HG03066 (cell line): ENCODE measurements at regions not wholly inside any gene's neighbourhood (a gene's known extent, or its start where the extent isn't known, plus 50 kb on each side); places are given as distances from the start of the nearest gene placed in this dataset.
"Not testable (repeated sequence)": the region's sequence is repeated elsewhere in the genome, so short reads cannot be mapped to it uniquely, and the experiment has no call there.

ENCODE experiments used
- ATAC-seq: cut with Tn5 transposase; IDR thresholded peaks from one replicate; pipeline ENCODE4 v1.9.1; 2021; ENCODE audit warnings: low read depth; ENCODE audit not compliant: unreplicated experiment

DNA sequence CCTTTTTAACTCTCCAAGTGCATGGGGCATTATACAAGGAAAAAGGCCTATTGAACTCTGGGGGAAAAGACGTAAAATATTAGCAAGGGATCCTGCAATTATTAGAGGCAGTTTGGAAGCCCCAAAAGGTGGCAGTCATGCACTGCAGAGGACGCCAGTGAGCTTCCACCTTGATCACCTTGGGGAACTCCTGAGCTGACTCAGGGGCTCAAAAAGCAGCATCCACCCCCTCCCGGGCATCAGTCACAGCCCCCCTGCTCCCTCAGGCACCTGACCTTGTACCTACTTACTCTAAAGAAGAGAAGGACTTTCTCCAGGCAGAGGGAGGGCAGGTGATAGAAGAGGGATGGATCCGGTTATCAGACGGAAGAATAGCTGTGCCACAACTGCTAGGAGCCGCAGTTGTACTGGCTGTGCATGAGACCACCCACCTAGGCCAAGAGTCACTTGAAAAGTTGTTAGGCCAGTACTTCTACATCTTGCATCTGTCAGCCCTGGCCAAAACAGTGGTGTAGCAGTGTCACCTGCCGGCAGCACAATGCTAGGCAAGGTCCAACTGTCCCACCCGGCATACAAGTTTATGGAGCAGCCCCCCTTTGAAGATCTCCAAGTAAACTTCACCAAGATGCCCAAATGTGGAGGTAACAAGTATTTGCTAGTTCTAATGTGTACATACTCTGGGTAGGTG, 601.6 kb downstream of the UQCRFS1 start:
- not testable (repeated sequence) for ATAC-seq

DNA sequence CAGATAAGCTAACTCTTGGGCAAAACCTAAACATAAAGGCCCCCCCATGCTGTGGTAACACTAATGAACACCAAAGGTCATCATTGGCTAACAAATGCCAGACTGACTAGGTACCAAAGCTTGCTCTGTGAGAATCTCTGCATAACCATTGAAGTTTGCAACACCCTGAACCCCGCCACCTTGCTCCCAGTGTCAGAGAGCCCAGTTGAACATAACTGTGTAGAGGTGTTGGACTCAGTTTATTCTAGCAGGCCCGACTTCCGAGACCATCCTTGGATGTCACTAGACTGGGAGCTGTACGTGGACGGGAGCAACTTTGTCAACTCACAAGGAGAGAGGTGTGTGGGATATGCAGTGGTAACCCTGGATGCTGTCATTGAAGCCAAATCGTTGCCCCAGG, 602.2 kb downstream of the UQCRFS1 start:
- no peak for ATAC-seq

DNA sequence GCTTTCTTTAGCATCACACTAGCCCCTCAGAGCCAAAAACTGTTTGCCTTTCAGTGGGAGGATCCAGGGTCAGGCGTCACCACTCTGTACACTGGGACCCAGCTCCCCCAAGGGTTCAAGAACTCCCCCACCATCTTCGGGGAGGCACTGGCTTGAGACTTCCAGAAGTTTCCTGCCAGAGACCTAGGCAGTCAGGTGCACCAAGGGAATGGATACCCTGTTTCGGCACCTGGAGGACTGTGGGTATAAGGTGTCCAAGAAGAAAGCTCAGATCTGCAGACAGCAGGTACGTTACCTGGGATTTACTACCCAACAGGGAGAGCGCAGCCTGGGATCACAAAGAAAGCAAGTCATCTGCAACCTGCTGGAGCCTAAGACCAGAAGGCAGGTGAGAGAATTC, 603.0 kb downstream of the UQCRFS1 start:
- no peak for ATAC-seq

DNA sequence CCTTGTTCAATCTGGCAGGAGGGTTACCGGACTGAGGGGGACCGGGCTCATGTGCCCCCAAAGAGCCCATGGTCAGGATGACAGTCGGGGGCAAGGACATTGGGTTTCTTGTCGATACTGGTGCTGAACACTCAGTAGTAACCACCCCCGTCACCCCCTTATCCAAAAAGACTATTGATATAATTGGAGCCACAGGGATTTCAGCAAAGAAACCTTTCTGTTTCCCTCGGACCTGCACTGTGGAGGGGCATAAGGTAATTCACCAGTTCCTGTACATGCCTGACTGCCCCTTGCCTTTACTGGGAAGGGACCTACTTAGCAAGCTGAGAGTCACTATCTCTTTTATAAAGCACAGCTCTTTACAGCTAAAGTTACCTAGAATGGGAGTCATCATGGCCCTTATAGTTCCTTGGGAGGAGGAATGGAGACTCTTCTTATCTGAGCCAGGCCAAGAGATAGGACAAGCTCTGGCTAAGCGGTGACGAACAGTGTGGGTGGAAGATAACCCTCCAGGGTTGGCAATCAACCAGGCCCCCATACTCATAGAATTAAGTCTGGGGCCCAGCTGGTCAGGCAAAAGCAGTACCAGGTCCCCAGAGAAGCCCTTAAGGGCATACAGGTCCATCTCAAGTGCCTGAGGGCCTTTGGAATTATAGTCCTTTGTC, 603.7 kb downstream of the UQCRFS1 start:
- no peak for ATAC-seq

DNA sequence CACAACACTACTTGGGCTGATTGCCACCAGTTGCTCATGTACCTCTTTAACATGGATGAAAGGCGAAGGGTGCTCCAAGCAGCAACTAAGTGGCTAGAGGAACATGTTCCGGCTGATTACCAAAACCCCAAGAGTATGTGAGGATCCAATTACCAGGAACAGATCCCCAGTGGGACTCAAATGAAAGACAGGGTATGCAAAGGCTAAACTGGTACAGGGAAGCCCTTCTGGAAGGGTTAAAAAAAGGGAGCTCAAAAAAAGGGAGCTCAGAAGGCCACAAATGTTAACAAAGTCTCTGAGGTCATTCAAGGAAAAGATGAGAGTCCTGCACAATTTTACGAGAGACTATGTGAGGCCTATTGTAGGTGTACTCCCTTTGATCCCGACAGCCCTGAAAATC, 604.7 kb downstream of the UQCRFS1 start:
- no peak for ATAC-seq

DNA sequence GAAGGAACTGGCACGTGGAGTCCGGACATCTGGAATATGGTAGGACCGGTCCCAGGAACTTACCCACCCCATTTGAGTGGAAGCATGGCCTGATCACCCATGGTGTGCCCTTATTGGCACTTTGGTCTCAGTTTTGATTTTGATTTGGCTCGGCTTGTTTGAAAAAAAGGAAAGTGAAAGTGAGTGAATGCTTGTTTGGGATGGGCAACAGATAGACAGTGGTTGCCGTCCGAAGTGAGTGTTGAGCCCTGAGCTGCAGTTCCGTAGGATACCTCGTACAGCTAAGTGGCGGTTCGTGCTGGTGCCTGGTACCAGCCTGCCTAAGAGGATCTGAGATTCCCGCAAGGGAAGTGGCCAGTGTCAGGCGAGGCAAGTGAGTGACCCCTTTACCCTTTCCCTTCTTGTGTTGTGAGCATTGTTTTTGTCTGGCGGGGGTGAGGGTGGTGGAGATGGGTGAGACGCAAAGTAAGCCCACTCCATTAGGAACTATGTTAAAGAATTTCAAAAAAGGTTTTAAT, 605.8 kb downstream of the UQCRFS1 start:
- ATAC-seq = no peak

DNA sequence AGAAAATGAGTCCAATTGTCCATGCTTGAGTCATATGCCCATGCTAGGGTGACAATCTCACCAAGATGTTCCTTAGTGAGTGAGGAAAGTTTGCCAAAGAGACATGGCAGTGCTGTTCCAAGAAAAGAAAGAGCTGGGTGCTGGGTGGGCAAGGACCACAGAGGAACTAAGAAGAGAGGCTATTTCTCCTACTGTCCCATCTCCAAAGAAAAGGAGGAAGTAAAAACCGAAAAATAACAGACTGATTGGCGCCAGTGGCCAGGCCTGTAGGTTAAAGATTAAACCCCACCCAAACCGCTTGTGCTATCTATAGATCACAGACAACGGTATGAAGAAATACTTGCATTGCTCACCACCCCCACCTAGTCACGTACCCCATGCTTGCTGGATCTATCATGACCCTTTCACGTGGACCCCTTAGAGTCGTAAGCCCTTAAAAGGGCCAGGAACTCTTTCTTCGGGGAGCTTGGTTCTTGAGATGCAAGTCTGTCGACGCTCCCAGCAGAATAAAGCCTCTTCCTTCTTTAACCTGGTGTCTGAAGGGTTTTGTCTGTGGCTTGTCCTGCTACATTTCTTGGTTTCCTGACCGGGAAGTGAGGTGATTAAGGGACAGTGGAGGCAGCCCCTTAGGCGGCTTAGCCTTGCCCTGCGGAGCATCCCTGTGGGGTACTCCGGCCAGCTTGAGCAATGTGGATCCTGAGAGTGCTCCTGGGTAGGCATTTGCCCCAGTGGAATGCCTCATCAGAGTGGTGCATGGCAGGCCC, 606.5 kb downstream of the UQCRFS1 start:
- no peak for ATAC-seq

DNA sequence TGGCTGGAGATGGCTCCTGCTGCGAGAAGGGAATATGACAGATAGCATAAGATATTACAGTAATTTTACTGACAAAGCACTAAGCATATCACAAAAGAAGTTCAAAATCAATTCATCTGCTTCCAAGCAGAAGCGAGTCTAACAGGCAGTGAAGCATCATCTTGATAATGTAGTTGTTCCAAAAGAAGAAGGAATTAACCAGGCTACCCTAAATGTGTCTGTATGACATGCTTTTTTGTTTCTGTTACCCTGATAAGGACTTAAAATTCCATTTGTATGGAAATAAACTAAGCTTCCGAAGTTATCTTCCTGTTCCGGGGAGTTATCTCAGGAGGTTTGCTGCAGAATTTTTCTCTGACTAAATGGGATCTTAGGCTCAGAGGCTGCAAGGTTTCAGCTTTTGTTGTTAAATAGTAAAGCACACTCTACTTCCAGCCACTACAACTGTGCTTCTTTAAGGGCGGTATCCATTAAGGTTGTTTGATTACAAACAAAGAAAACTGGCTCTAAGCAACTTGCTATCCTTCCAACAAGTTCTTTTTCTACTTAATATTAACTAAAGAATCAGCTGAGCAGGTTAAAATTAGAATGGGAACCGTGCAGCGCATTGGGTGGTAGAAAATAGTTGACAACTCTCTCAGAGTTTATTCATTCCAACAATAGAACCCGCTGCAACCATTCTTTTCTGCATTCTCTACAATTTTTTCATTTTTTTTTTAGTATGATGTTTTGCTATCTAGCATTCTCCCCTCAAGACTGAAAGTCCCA, 607.3 kb downstream of the UQCRFS1 start:
- ATAC-seq = no peak

DNA sequence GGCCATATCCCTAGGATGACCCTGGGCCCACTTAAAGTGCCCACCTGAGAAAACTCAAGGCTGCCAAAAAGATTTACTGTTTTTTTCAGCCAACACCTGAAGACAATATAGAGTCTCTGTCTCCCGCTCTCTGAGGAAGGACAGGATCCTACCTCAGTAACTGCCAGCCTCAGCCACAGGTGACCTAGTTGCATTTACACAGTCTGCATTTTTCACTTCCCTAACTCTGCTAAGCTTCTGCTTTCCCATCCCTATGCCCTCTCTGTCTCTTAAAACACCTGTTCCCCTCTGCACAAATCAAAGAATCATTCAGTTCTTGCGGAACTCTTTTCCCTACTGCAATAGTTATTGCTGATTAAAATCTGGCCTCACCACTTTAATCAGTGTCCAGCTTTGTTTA, 609.5 kb downstream of the UQCRFS1 start:
- ATAC-seq = no peak

DNA sequence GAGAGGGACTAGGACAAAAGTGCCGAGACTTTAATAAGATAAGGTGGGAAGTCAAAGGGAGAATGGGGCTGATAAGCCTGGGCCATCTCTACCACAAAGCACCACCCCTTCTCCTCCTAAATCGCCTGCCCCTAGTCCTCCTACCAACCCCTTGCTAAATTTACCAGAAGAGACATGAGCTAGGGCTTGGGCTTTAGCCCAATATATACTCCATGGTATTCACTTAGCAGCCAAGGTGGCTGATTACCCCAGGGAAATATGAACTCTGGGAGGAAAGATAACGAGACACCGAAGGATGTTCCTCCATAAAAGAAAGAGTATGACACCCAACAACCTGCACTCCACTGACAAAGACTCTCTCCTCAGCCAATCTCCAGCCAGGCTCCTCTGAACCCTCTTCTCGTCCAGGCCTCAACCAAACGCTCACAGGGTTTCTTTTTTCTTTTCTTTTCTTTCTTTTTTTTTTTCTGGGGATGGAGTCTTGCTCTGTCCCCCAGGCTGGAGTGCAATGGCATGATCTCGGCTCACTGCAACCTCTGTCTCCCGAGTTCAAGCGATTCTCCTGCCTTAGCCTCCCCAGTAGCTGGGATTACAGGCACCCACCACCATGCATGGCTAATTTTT, 610.2 kb downstream of the UQCRFS1 start:
- no peak for ATAC-seq

DNA sequence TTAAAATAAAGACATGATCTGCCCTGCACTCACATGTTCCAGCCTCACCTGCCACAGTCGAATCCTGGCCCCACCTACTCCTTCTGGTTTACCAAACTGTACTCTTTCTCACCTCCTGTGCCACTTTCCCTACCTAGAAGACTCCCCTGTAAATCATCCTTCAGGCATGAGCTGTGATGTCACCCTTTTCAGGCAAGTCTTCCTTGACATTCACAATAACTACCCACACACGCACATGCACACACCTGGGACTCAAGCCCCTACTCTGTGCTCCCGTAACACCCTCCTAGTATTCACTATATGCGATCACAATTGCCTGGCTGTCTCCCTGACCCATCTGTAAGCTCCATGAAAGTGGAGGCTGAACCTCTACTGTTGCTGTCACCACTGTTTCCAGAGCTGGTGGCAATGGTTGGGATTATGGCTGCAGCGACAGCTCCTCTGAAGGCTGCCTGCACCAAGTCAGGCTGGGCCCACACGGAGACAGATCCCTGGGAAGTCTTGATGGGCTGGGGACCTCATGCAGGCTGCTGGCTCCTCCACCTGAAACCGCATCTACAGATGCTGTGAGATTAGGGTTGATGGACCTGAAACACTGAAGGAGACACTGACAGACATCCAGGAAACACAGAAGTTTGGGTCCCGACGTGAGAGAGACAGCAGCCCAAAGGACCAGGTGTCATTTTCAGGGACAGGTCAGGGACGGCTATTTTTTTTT, 611.1 kb downstream of the UQCRFS1 start:
- ATAC-seq = no peak

DNA sequence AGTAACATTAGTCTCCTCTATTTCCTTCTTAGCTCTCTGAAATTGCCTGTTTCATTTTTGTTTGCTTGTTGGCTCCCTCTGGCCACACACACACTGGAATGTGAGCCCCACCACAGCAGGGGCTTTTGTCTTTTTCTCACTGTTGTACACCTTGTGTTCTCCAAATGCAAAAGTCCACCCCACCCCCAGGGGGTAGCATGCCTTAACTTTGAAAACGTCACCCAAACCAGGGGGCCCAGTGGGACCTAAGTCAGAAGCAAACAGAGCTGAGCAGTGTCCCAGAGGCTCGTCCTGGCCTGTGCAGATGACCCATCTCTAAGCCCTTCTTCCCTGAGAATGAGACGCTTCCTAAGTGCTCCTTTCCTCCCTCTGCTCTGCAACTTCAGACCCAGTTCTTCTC, 614.1 kb downstream of the UQCRFS1 start:
- no peak for ATAC-seq

DNA sequence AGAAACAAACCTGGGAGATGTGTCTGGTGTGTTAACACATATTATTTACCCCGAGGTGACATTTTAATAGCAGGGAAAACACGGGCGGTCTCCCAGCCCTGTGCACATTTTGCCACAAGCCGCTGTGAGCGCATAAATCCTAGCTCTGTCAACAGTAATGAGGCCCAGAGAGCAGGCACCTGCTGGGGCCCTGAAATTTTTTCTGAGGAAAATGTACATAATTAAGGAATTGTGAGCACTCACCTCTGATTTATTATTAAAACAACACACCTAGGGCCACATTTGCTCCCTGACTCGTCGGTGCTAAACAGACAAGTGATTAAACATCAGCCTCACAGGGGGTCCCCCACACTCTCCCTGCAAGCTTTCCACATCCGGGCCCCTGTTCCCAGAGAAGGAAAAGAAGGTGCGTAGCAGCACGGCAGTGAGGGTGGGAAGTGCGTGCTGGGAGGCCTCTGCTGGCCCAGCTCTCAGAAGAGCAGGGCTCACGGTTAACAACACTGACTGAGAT, 616.3 kb downstream of the UQCRFS1 start:
- ATAC-seq = no peak

DNA sequence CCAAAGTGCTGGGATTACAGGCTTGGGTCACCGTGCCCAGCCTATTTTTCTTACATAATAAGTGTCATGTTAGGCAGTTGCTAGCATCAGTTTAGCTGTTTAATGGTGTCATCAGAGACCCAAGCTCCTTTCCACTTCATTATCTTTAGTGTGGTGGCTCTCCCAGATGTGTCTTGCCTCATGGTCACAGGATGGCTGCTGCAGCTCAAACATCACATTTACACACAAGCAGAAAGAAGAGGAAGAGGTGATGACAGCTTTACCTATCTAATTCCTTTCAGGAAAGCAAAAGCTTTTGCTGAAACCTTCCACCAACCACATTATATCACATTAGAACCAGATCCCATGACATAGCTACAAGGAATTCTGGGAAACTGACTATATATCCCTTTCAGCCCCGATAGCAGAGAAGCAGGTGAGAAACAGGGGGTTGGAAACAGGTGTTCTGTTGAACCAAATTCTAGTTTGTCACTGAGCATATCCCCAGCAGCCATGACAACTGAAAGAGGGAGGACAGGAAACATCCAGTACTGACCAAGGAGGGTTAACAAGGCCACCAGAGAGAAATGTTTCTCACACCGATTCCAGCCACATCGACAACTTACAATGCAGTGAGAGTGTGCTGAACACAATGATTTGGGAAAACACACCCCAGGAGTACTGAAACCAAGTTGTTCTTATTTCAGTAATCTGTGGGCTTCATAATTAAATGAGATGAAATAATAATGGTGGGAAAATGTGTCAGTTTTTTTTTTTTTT, 617.0 kb downstream of the UQCRFS1 start:
- ATAC-seq = no peak

DNA sequence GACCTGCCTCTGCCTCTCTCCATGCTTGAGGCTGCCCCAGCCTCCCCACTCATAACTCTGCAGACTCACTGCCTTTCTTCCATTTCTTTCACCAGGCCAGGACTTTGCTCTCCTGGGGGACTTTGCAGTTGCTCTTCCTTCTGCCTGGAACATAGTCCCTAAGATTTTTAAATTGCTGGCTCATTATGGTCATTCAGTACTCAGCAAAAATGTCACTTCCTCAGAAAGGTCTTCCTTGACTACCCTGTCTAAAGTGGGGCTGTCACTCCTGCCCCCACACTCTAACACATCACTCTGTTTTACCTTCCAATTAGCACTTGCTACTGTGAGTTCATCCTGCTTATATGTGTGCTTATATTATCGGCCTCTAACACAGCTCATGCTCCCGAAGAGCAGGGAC, 618.2 kb downstream of the UQCRFS1 start:
- ATAC-seq = no peak

DNA sequence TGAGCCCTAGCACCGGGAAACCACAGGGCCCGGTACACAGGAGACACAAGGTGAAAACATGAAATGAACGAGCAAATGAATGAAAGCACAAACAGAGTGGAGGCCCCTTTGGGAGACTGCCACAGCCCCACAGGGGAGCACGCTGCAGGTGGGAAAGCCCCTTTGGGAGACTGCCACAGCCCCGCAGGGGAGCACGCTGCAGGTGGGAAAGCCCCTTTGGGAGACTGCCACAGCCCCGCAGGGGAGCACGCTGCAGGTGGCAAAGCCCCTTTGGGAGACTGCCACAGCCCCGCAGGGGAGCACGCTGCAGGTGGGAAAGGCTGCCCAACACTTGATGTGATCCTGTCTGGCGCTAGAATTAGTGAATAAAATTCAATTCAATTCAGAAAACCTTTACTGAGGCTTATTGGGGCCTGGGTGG, 623.0 kb downstream of the UQCRFS1 start:
- ATAC-seq = not testable (repeated sequence)

DNA sequence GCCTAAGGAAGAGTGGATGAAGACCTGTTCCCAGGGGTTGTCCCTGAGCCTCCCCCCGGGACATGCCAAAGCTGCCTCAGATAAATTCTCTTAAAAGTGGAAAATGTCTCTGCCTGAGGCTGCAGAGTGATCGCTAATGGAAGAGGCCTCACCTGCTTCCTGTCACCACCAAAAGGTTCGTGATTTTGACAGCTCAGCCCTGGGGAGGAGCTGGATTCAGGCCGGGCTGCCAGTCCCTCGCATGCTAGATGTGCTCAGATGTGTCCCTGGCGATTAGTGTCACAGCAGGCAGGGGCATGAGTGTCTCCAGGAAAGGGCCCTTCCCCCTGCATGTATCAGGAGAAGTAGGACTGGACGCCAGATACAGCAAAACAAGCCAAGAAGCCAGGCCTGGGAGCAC, 626.5 kb downstream of the UQCRFS1 start:
- no peak for ATAC-seq

DNA sequence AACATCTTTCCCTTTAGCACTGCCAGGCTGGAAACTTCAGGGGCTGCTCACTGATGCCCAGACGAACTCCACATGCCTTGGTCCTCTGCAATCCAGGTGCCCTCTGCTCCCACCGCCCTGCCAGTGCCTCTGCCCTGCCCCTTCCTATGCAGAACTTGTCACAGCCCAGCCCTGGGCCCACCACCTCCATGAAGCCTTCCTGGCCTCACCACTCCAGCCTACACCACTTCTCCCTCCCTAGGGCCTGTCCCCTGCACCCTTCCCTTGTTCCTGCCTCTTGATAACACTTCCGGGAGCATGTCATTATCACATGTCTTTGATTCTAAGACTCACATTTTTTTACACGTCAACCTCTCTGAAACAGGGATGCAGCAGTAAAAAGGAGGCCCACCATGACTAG, 627.2 kb downstream of the UQCRFS1 start:
- no peak for ATAC-seq

DNA sequence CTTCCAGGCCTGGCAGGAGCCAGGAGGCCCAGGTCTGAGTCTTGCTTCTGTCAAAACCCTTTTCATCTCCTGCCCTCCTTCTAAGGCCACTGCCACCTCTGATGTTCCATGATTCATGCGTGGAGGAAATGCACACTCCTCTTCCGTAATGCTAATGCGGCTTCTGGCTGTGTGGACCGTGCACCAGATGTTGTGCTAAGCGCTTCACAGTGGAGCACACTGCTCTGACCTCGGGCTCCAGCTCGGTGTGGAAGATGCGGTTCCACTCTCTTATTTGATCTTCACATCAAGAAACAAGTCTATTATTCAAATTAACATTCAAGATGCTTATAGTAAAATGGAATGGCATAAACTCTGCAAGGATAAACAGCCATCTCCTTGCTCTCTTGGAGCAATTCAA, 629.2 kb downstream of the UQCRFS1 start:
- ATAC-seq = no peak
